ENCODE measurements at regions not wholly inside any gene's neighbourhood (a gene's known extent, or its start where the extent isn't known, plus 50 kb on each side); places are given as distances from the start of the nearest gene placed in this dataset.

DNA sequence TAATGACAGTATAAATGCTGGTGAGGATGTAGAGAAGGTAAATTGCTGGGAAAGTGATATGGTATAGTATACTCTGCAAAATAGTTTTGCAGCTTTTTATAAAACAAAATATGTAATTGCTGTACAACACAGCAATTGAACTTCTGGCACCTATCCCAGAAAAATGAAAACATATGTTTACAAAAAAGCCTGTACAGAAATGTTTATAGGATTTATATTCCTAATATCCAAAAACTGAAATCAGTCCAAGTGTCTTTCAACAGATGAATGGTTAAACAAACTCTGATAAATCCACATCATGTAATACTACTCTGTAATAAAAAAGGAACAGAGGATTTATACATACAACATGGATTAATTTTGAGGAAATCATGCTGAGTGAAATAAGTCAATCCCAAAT, 198.4 kb upstream of the ACTRT1 start:
- no peak for DNase-seq

GRCh38 chrX:128216364-128216763, 164.2 kb upstream of the ACTRT1 start:
- DNase-seq, result no peak

DNA sequence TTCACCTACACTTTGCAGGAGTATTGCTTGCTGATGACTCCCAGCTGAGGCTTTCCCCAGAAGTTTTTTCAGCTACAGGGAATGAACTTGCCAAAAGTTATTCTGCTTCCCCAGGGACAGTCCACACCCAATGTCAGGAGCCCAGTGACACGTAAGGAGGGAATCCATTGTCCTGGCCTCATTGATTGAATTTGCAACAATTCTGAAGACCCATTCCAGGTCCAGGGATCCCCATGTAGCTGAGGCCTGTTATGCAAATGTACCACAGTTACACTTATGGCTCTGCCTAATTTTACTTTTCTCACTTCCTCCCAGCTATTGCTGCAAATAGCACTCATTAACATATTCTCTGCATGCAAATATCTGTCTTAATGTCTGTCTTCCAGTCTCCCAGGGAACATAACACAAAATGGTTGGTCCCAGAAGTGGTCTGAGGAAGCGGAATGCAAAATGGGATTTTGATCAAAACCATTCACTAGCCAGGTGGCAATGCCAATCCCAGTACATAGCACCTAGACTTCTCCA, 113.7 kb upstream of the ACTRT1 start:
- DNase-seq, result no peak

DNA sequence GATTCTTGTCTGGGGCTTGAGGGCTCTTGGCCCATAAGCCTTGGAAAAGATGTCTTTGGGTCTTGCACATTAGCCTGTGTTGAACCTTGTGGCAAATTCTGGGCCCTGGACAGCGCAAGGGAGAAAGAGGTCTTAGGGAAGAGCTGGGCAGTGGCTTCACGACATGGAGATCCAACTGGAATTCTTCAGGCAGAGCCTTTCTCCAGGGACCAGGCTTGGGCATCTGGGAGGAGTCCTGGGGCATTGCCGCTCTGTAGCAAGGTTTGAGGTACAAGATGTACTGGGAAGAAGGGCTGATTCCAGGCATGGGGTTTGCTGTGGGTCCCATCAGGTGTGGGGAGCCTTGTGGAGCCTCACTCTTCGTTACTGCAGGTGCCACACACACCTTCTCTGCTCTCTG, 104.0 kb upstream of the ACTRT1 start:
- DNase-seq, result no peak

DNA sequence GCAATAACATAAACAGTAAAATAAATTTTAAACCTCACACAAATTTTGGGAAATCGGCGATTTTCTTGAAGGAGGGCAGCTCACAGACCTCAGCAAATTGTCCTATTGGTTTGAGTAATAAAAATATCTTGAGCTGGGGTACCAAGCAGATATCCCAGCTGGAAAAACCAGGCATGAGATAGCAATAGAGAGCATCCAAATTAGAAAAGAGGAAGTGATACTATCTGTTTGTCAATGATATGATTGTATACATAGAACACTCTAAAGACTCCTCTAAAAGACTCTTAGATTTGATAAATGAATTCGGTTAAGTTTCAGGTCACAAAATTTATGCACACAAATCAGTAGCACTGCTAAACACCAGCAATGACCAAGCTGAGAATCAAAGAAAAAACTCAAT, 90.5 kb upstream of the ACTRT1 start:
- peak; percentile 0 for DNase-seq

- peak; percentile 2 for DNase-seq
Observed at GRCh38 chrX:128106630-128107029, 54.4 kb upstream of the ACTRT1 start.

GRCh38 chrX:128105659-128106058, 53.5 kb upstream of the ACTRT1 start:
- DNase-seq, result no peak
